IMR-90 (cell line): ENCODE measurements at regions not wholly inside any gene's neighbourhood (a gene's known extent, or its start where the extent isn't known, plus 50 kb on each side); places are given as distances from the start of the nearest gene placed in this dataset.

Experiments
- ATAC-seq: fragments of 200-7000 bp; cut with Tn5 transposase; 2 replicates; pipeline ENCODE4 v1.9.1; 2020; ENCODE audit warnings: low read depth, mild to moderate bottlenecking, moderate library complexity
- BruUV-seq: library from RNA; stranded (reverse); fragments of 400-500 nt; replicated peaks from 2 replicates; lab custom pipeline; 2021; lab: Mats Ljungman, UMichigan
- CTCF ChIA-PET: fragments of 300-600 bp; formaldehyde crosslinking; extraction: SDS; loops from one replicate; lab custom pipeline; 2021; ENCODE audit warnings: antibody characterized with exemption; lab: Yijun Ruan, JAX
- POLR2A ChIA-PET: fragments of 300-600 bp; sonication (Branson Sonifier 250); formaldehyde crosslinking; loops from one replicate; lab custom pipeline; 2022; ENCODE audit warnings: antibody characterized with exemption; ENCODE audit not compliant: unreplicated experiment; lab: Charles Lee
- DNase-seq: peaks from one replicate; pipeline ENCODE4 v3.0.0; 2013
- H2AFZ ChIP-seq: replicated peaks from 2 replicates; pipeline ENCODE3; 2013; ENCODE audit warnings: low read length, mild to moderate bottlenecking; ENCODE audit not compliant: poor library complexity
- H2AK5ac ChIP-seq: 2 replicates; pipeline ENCODE4 v1.6.1; 2013; ENCODE audit warnings: low read depth, low read length, inconsistent platforms
- H2AK9ac ChIP-seq: replicated peaks from 2 replicates; pipeline ENCODE3; 2013; ENCODE audit warnings: mild to moderate bottlenecking, low read depth, low read length, moderate library complexity; ENCODE audit not compliant: poor library complexity
- H2BK120ac ChIP-seq: 2 replicates; pipeline ENCODE4 v1.6.1; 2013; ENCODE audit warnings: low read depth, low read length, inconsistent platforms
- H2BK15ac ChIP-seq: 3 replicates; pipeline ENCODE4 v1.6.1; 2013; ENCODE audit warnings: low read depth, low read length, inconsistent platforms
- H2BK20ac ChIP-seq: 2 replicates; pipeline ENCODE4 v1.6.1; 2013; ENCODE audit warnings: low read depth, mild to moderate bottlenecking, inconsistent platforms, low read length, moderate library complexity
- H2BK5ac ChIP-seq: 2 replicates; pipeline ENCODE4 v1.6.1; 2013; ENCODE audit warnings: mild to moderate bottlenecking, low read depth, low read length, inconsistent platforms; ENCODE audit not compliant: poor library complexity, severe bottlenecking
- H3K14ac ChIP-seq: replicated peaks from 2 replicates; pipeline ENCODE4 v1.6.1; 2013; ENCODE audit warnings: low read depth, low read length, inconsistent platforms
- H3K18ac ChIP-seq: 2 replicates; pipeline ENCODE4 v1.6.1; 2013; ENCODE audit warnings: low read depth, low read length, control low read depth
- H3K23ac ChIP-seq: 2 replicates; pipeline ENCODE4 v1.6.1; 2013; ENCODE audit warnings: low read depth, low read length, inconsistent platforms
- H3K27ac ChIP-seq: 2 replicates; pipeline ENCODE4 v1.5.1; 2013; ENCODE audit warnings: mild to moderate bottlenecking, control low read depth, low read length; ENCODE audit not compliant: insufficient read depth
- H3K27me3 ChIP-seq: 2 replicates; pipeline ENCODE4 v1.6.1; 2013; ENCODE audit warnings: low read length; ENCODE audit not compliant: control insufficient read depth, insufficient read depth
- H3K36me3 ChIP-seq: 2 replicates; pipeline ENCODE4 v1.6.1; 2013; ENCODE audit warnings: low read length, mixed read lengths; ENCODE audit not compliant: control insufficient read depth, insufficient read depth
- H3K4ac ChIP-seq: 2 replicates; pipeline ENCODE4 v1.6.1; 2013; ENCODE audit warnings: low read depth, low read length, inconsistent platforms
- H3K4me1 ChIP-seq: 2 replicates; pipeline ENCODE4 v1.6.1; 2013; ENCODE audit warnings: low read length, mixed read lengths; ENCODE audit not compliant: control insufficient read depth, insufficient read depth
- H3K4me2 ChIP-seq: 2 replicates; pipeline ENCODE4 v1.6.1; 2013; ENCODE audit warnings: low read depth, mild to moderate bottlenecking, control low read depth, low read length, moderate library complexity
- H3K4me3 ChIP-seq: 2 replicates; pipeline ENCODE4 v1.5.1; 2013; ENCODE audit warnings: low read depth, mild to moderate bottlenecking, control low read depth, low read length, moderate library complexity; ENCODE audit not compliant: insufficient read depth
- H3K56ac ChIP-seq: 2 replicates; pipeline ENCODE4 v1.6.1; 2013; ENCODE audit warnings: low read length, inconsistent platforms; ENCODE audit not compliant: insufficient read depth; ENCODE audit errors: extremely low read depth
- H3K79me1 ChIP-seq, 2 experiments: 2 replicates each; pipeline ENCODE4 v1.6.1; 2013; ENCODE audit warnings: low read length in 2 of 2, inconsistent platforms in 1 of 2, low read depth in 1 of 2
- H3K9ac ChIP-seq: 2 replicates; pipeline ENCODE4 v1.6.1; 2013; ENCODE audit warnings: low read depth, low read length, control low read depth
- H3K9me1 ChIP-seq: 2 replicates; pipeline ENCODE4 v1.6.1; 2013; ENCODE audit warnings: low read length, inconsistent platforms; ENCODE audit not compliant: insufficient read depth
- H3K9me3 ChIP-seq: 2 replicates; pipeline ENCODE4 v1.6.1; 2013; ENCODE audit warnings: low read length; ENCODE audit not compliant: control insufficient read depth, insufficient read depth
- H4K20me1 ChIP-seq: 2 replicates; pipeline ENCODE4 v1.6.1; 2013; ENCODE audit warnings: low read length, inconsistent platforms; ENCODE audit not compliant: insufficient read depth
- H4K5ac ChIP-seq: 2 replicates; pipeline ENCODE4 v1.6.1; 2013; ENCODE audit warnings: mild to moderate bottlenecking, low read depth, low read length, control low read depth
- H4K8ac ChIP-seq, 2 experiments: 2 replicates each; pipeline ENCODE4 v1.6.1; 2013; ENCODE audit warnings: low read depth in 2 of 2, low read length in 2 of 2, control low read depth in 1 of 2, inconsistent platforms in 1 of 2
- H4K91ac ChIP-seq: 2 replicates; pipeline ENCODE4 v1.6.1; 2013; ENCODE audit warnings: low read depth, low read length, inconsistent platforms; ENCODE audit not compliant: insufficient read depth
- BHLHE40 ChIP-seq: fragments of 150-350 bp; IDR thresholded peaks from 2 replicates; pipeline ENCODE4 v1.6.1; 2016; ENCODE audit warnings: mild to moderate bottlenecking, low read depth, low read length
- CEBPB ChIP-seq: IDR thresholded peaks from 2 replicates; pipeline ENCODE4 v1.6.1; 2012; ENCODE audit warnings: low read depth, low read length, improper control_type of control experiment
- CHD1 ChIP-seq: IDR thresholded peaks from 2 replicates; pipeline ENCODE4 v1.6.1; 2012; ENCODE audit warnings: low read depth, low read length, improper control_type of control experiment
- ELK1 ChIP-seq: fragments of 150-350 bp; IDR thresholded peaks from 2 replicates; pipeline ENCODE4 v1.6.1; 2016; ENCODE audit warnings: low read depth, mild to moderate bottlenecking, low read length, moderate library complexity, borderline replicate concordance
- FOS ChIP-seq: fragments of 150-350 bp; IDR thresholded peaks from 2 replicates; pipeline ENCODE4 v1.6.1; 2016; ENCODE audit warnings: low read depth, low read length
- MAZ ChIP-seq: IDR thresholded peaks from 2 replicates; pipeline ENCODE4 v1.6.1; 2012; ENCODE audit warnings: low read depth, mild to moderate bottlenecking, low read length, improper control_type of control experiment, moderate library complexity, borderline replicate concordance
- MXI1 ChIP-seq: IDR thresholded peaks from 2 replicates; pipeline ENCODE4 v1.6.1; 2012; ENCODE audit warnings: low read depth, mild to moderate bottlenecking, low read length, moderate library complexity, borderline replicate concordance
- NFE2L2 ChIP-seq: fragments of 150-350 bp; IDR thresholded peaks from 2 replicates; pipeline ENCODE4 v1.6.1; 2016; ENCODE audit warnings: low read depth, mild to moderate bottlenecking, low read length
- POLR2A ChIP-seq: IDR thresholded peaks from 2 replicates; pipeline ENCODE4 v1.6.1; 2012; ENCODE audit warnings: mild to moderate bottlenecking, low read depth, low read length
- RCOR1 ChIP-seq: IDR thresholded peaks from 2 replicates; pipeline ENCODE4 v1.6.1; 2012; ENCODE audit warnings: mild to moderate bottlenecking, low read length, improper control_type of control experiment; ENCODE audit not compliant: insufficient replicate concordance
- SMC3 ChIP-seq: fragments of 150-350 bp; IDR thresholded peaks from 2 replicates; pipeline ENCODE4 v1.6.1; 2016; ENCODE audit warnings: low read depth, mild to moderate bottlenecking, antibody characterized with exemption, low read length, moderate library complexity
- USF2 ChIP-seq: fragments of 150-350 bp; IDR thresholded peaks from 2 replicates; pipeline ENCODE4 v1.6.1; 2017; ENCODE audit warnings: mild to moderate bottlenecking, antibody characterized with exemption, low read length, low read depth
- WGBS, 2 experiments: methylation state at CpG; one replicate each; pipeline versions ENCODE4 v1.1.5 to v1.1.7; 2013; ENCODE audit warnings: missing lambda C conversion rate in 2 of 2; ENCODE audit not compliant: insufficient read length in 1 of 2; ENCODE audit errors: extremely low coverage in 2 of 2; 5-methylcytosine and 5-hydroxymethylcytosine counted together
- dilution Hi-C: fragments of 300-500 bp; cut with HindIII; formaldehyde crosslinking; loops from one replicate; pipeline ENCODE4 v1.14.3; 2018; ENCODE audit warnings: low sequenced_read_pairs; ENCODE audit not compliant: unreplicated experiment
- in situ Hi-C: fragments of 300-500 bp; cut with MboI; formaldehyde crosslinking; loops from 3 replicates; pipeline ENCODE4 v1.14.3; 2019; ENCODE audit warnings: low sequenced_read_pairs, inconsistent platforms, mixed read lengths
- intact Hi-C: fragments of 100-400 bp; cut with micrococcal nuclease; formaldehyde crosslinking; loops from 2 replicates; pipeline ENCODE4 v1.10.0; 2022
- TF ChIP-seq, protein P1 (sequence below): conservative IDR thresholded peaks from 2 replicates; pipeline ENCODE4 v1.5.1; 2012; ENCODE audit warnings: mild to moderate bottlenecking, low read depth, low read length, improper control_type of control experiment

DNA sequence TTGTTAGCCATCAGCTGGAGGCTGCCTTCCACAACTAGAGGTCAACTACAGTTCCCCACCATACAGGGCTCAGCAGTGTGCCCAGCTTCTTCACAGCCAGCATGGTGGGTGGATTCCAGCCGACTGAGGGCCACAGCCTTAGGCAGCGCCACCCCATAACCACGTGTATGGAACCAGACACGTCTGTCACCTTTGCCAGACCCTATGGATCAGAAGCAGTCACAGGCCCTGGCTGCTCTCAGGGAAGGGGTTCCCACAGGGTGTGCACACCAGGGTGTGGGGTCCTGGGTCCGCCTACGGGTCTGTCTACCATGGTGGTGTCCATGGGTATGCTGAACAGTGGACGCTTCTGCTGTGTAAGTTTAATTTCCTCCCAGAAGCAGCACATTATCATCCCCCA, 265.0 kb upstream of the FOXF1 start:
- Histone ChIP-seq H3K9ac (no peak overlapping the region), H3K18ac (no peak overlapping the region; the same call in 1 of the 2 replicates), H4K8ac (0 out of 4 replicates have a peak overlapping the region, but pooled peaks of 1 of the 2 experiments have one; percentile 8), H2AK5ac (peak overlapping the region; percentile 54; the same call in 1 of the 2 replicates), H3K27ac (no peak overlapping the region), H4K91ac (peak overlapping the region; percentile 31), H3K14ac (peak overlapping the region; percentile 52; the same call in 1 of the 2 replicates), H3K79me1 (peaks cover 4 to 18% of the 10 kb centered on the region in 2 experiments; a peak in 3 of 4 replicates), H3K4me3 (no peak overlapping the region), H2AK9ac (no peak overlapping the region), H3K9me1 (peaks cover 18% of the 10 kb centered on the region), H4K20me1 (no peaks in the 10 kb centered on the region), H3K36me3 (no peaks in the 10 kb centered on the region), H3K9me3 (peaks cover 5% of the 10 kb centered on the region), H2BK5ac (no peak overlapping the region), H3K4ac (peak overlapping the region; percentile 51), H2BK20ac (peak overlapping the region; percentile 53), H3K23ac (no peak overlapping the region), H2BK15ac (peak overlapping the region; percentile 82; the same call in 1 of the 3 replicates), H3K4me2 (no peak overlapping the region), H3K4me1 (peaks cover 10% of the 10 kb centered on the region), H3K27me3 (no peaks in the 10 kb centered on the region), H2BK120ac (0 out of 2 replicates have a peak overlapping the region, but pooled peaks have one; percentile 36), H2AFZ (no peak overlapping the region), H3K56ac (no peak overlapping the region), H4K5ac (no peak overlapping the region; the same call in 1 of the 2 replicates)
- DNase-seq (no peak), ATAC-seq (no peak)
- POLR2A ChIA-PET, result no interaction called here
- intact Hi-C loops (no loop called here), dilution Hi-C loops (no loop called here), in situ Hi-C loops (no loop called here)
- BruUV-seq, result no TSS peak
- WGBS, 2 experiments, result no CpG with 5 or more reads among the region's 7 CpGs
- TF ChIP-seq FOS (no peak), ELK1 (no peak), MXI1 (no peak), BHLHE40 (no peak), NFE2L2 (no peak), CEBPB (no peak), RCOR1 (no peak), POLR2A (no peak), MAZ (no peak), CHD1 (no peak), SMC3 (no peak), USF2 (no peak)
- TF ChIP-seq, protein P1, sequence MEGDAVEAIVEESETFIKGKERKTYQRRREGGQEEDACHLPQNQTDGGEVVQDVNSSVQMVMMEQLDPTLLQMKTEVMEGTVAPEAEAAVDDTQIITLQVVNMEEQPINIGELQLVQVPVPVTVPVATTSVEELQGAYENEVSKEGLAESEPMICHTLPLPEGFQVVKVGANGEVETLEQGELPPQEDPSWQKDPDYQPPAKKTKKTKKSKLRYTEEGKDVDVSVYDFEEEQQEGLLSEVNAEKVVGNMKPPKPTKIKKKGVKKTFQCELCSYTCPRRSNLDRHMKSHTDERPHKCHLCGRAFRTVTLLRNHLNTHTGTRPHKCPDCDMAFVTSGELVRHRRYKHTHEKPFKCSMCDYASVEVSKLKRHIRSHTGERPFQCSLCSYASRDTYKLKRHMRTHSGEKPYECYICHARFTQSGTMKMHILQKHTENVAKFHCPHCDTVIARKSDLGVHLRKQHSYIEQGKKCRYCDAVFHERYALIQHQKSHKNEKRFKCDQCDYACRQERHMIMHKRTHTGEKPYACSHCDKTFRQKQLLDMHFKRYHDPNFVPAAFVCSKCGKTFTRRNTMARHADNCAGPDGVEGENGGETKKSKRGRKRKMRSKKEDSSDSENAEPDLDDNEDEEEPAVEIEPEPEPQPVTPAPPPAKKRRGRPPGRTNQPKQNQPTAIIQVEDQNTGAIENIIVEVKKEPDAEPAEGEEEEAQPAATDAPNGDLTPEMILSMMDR, result no peak
- CTCF ChIA-PET, result interaction anchor here (0.6 kb wide), 1 partner anchor 1022 kb away, joined by 9 read pairs; no protein-coding TSS in a partner anchor
